Keratinocyte (primary cell): ENCODE measurements at regions not wholly inside any gene's neighbourhood (a gene's known extent, or its start where the extent isn't known, plus 50 kb on each side); places are given as distances from the start of the nearest gene placed in this dataset.

ENCODE experiments used
- EZH2 ChIP-seq: IDR thresholded peaks from one replicate; pipeline ENCODE4 v1.6.1; 2012; ENCODE audit warnings: inconsistent platforms, mild to moderate bottlenecking, low read length, moderate library complexity
- TF ChIP-seq, protein P1 (sequence below), 3 experiments: IDR thresholded peaks in 1 of 3; conservative IDR thresholded peaks in 1 of 3; optimal IDR thresholded peaks in 1 of 3; 2 replicates in 2 of 3; 3 replicates in 1 of 3; pipeline versions ENCODE3 to v1.5.1; 2011; ENCODE audit warnings: low read length in 3 of 3, mild to moderate bottlenecking in 3 of 3, moderate library complexity in 2 of 3, control low read depth in 1 of 3, inconsistent platforms in 1 of 3; ENCODE audit not compliant: insufficient read depth in 2 of 3; ENCODE audit errors: extremely low read depth in 1 of 3

DNA sequence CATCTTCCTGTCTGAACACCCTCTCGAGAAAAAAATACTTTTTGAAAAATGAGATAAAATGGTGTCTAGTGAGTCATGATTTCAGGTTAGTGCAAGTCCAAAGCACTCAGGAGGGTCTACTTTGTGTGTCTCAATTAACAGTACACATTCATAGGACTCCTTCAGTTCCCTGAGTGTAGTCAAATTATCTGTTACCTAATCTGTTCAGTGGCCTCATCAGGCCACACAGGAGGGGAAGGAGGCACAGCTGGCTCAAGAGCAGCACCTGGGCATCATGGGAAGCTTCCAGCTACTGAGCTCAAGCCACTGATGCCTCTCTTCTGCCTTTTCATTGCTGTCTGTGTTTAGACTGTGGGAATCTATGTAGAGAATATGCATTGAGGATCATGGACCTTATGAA, 341.4 kb upstream of the SGO1 start:
- no peak for TF ChIP-seq EZH2
- TF ChIP-seq, protein P1, sequence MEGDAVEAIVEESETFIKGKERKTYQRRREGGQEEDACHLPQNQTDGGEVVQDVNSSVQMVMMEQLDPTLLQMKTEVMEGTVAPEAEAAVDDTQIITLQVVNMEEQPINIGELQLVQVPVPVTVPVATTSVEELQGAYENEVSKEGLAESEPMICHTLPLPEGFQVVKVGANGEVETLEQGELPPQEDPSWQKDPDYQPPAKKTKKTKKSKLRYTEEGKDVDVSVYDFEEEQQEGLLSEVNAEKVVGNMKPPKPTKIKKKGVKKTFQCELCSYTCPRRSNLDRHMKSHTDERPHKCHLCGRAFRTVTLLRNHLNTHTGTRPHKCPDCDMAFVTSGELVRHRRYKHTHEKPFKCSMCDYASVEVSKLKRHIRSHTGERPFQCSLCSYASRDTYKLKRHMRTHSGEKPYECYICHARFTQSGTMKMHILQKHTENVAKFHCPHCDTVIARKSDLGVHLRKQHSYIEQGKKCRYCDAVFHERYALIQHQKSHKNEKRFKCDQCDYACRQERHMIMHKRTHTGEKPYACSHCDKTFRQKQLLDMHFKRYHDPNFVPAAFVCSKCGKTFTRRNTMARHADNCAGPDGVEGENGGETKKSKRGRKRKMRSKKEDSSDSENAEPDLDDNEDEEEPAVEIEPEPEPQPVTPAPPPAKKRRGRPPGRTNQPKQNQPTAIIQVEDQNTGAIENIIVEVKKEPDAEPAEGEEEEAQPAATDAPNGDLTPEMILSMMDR (optimal IDR thresholded peaks at IDR 0.05 in 1 of 3, IDR thresholded peaks at IDR 0.05 in 1 of 3, conservative IDR thresholded peaks at IDR 0.05 in 1 of 3; ENCODE audit: extremely low read depth in 1 of 3, insufficient read depth in 2 of 3, low read length in 3 of 3) = no peak
